EL (cell line): ENCODE measurements at regions not wholly inside any gene's neighbourhood (a gene's known extent, or its start where the extent isn't known, plus 50 kb on each side); places are given as distances from the start of the nearest gene placed in this dataset.

ENCODE experiments used
- DNase-seq: peaks from one replicate; pipeline ENCODE4 v3.0.0-alpha.2; 2016

- no peak for DNase-seq
These were observed 80.1 kb upstream of the KLF12 start for GRCh38 chr13:74214321-74214720.

- DNase-seq: peak; percentile 96
These were observed 76.6 kb upstream of the KLF12 start for GRCh38 chr13:74210693-74211393.

- DNase-seq: no peak
These were observed 72.7 kb upstream of the KLF12 start for GRCh38 chr13:74206855-74207254.

- DNase-seq: peak; percentile 92
These were observed 71.9 kb upstream of the KLF12 start for GRCh38 chr13:74206061-74206561.

- no peak for DNase-seq
These were observed 71.1 kb upstream of the KLF12 start for GRCh38 chr13:74205313-74205690.

GRCh38 chr13:74204602-74205312, 70.6 kb upstream of the KLF12 start:
- DNase-seq: peak; percentile 95

- peak; percentile 53 for DNase-seq
These were observed 69.4 kb upstream of the KLF12 start for GRCh38 chr13:74203576-74203975.

DNA sequence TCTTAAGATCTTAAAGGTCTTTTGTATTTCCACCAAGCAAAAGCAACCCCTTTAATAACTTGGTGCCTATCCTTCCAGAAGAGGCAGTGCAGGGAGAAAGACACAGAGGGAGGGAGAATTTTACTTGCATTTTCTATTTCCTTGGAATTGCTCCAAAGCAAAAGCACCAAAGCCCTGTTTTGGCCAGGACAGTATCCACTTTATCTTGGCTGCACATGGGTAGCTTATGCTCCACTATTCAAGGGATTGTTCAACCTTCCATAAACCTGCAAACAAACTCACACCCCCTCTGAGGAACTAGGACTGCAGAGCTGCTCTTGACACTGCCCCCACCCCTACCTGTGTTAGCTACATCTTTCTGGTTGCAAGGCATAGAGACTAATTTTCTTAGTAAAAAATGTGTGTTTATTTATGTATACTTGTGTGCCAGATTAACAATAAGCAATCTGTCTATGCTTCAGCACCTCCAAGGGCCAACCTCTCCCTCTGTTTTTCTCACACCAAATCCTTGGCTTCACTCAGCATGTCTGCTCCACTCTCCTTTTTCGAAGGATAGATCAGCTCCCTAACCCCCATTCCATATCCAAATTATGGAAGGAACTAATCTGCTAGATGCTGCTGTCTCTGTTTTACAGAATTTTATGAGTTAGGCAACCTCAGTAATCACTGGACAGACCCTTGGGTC, 68.1 kb upstream of the KLF12 start:
- no peak for DNase-seq

GRCh38 chr13:74201530-74201929, 67.3 kb upstream of the KLF12 start:
- no peak for DNase-seq

DNA sequence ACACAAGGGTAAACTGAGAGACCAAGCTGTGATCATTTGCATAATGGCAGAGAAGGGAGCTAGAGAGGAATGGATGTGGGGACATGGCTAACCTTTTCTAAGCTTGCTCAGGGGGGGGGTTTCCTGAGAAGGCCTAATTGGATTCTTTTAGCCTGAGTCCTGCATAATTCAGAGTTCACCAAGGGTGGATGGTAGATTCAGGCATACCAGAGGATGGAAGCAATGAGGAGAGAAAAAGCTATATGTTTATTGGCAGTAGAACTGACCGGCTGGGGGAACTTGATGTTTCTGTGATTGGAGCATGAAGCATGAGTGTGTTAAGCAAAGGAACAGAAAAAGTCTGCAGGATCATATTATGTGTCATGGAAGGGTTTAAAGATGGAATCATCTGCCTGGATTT, 65.9 kb upstream of the KLF12 start:
- peak; percentile 78 for DNase-seq

- DNase-seq: no peak
These were observed 63.6 kb upstream of the KLF12 start for GRCh38 chr13:74197677-74198429.

DNA sequence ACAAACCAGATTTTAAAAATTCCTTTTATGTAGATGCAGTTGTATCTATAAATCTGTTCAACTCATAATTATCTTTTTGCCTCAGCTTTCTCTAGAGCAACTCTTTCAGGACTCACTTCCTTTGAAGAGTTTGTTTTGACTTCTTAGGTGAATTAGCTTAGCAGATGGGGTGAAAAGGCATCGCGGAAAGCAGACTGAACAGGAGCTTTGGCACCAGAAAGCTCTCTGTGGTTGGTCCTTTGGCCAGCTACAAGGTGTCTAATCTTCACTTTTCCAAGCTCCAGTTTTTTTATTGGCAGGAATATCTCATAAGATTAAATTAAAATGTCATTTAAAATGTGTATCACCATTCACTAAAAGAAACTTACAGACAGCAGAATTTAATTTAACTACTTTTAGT, 60.6 kb upstream of the KLF12 start:
- DNase-seq: no peak

- DNase-seq: no peak
These were observed 59.2 kb upstream of the KLF12 start for GRCh38 chr13:74193391-74193790.

DNA sequence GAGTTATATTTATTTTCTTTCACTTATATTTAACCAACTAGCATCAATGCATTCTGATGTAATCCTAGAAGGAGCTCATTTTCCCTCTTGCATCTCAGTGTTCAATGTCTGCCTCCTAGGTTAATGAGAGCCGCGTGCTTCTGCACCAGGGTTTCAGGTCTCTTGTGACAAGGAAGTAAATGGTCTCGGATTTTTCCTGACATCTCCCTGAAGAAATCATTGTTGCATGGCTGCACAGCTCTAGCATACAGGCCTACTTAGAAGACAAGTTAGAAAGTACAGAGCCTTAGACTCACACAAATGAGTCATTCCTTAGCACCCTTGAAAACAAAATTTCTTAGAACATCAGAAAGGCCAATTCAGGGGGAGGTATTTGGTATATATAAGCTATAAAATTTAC, 57.2 kb upstream of the KLF12 start:
- peak; percentile 30 for DNase-seq

- DNase-seq: no peak
These were observed 56.8 kb upstream of the KLF12 start for GRCh38 chr13:74190999-74191398.

GRCh38 chr13:74187564-74187963, 53.4 kb upstream of the KLF12 start:
- DNase-seq: peak; percentile 61

- DNase-seq: no peak
These were observed 50.1 kb upstream of the KLF12 start for GRCh38 chr13:74184283-74184682.
